ENCODE measurements at regions not wholly inside any gene's neighbourhood (a gene's known extent, or its start where the extent isn't known, plus 50 kb on each side); places are given as distances from the start of the nearest gene placed in this dataset.
"Not testable (repeated sequence)": the region's sequence is repeated elsewhere in the genome, so short reads cannot be mapped to it uniquely, and the experiment has no call there.

GRCh38 chrX:140447150-140447549, 57.7 kb downstream of the SOX3 start:
- no peak for DNase-seq (ENCODE audit: low read depth in 2 of 2)

DNA sequence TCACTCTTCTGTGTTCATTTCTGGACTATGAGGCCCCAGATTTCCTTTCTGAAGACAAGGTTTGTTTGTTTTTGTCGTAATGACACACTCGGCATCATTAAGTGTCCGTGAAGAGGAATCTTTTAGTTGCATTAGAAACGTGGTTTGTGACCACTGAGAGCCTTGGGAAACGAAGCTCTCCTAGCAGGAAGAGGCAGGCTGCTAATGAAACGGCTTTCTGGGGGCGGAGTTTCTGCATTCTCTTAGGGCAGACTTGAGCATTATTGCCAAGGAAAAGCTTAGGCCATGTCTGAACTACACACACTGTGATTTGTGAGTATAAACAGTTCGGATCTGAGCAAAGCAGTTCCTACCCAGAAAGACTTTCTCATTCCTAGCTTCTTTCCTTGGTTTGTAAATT, 64.0 kb downstream of the SOX3 start:
- no peak for DNase-seq (ENCODE audit: low read depth in 2 of 2)

DNA sequence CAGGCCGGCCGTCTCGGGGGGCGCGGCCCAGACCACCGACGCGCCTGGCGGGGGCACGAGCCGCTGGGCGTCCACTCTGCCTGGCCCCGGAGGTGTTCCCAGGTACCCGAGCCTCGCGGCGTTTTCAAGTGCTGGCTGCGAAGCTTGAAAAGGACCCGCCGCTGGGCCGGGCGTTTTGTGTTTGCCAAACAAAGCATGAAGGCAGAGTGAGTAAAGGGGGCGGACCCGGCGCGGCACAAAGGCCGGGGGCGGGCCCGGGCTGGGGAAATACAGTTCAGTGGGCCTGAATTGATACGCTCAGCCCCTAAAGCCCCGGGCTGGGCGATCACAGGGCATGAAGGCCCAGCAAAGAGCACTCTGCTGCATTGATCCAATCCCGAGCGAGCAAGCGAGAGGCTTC, 65.4 kb downstream of the SOX3 start:
- DNase-seq (ENCODE audit: low read depth in 2 of 2), result no peak

DNA sequence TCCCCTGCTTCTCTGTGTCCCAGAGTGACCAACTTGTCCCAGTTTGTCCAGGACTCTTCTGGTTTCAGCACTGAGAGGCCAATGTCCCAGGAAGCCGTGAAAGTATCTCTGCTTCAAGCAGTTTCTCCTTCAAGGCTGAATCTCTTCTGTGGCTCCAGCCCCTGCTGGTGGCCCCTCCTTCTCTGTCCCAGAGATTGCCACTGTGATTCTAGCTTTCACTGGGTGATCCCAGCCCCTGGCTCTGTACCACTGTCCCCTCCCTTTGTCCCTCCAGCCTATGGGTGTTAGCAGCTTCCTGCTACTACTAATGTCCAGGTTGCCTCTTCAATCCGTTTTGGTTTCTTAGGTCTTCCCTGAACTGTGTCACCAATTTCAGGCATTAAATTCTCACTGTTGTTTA, 70.5 kb downstream of the SOX3 start:
- no peak for DNase-seq (ENCODE audit: low read depth in 2 of 2)

DNA sequence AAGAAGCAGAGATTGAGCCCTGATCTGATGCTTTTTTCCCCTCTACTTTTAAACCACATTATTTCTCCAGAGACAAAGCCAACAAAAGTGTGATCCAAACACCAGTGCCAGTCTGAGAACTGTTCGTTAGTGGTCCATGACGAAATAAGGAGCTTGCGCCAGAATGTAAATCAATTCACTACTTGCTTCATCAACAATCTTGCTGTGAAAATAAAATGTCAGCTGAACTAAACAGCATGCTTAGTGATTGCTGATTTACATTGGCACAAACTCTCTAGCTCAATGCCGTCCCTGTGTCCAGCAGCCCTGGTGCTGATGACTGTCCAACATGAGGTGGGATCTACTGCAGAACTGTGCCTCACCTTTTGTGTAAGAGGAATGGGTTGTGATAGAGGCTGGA, 71.3 kb downstream of the SOX3 start:
- DNase-seq (ENCODE audit: low read depth in 2 of 2), result no peak

DNA sequence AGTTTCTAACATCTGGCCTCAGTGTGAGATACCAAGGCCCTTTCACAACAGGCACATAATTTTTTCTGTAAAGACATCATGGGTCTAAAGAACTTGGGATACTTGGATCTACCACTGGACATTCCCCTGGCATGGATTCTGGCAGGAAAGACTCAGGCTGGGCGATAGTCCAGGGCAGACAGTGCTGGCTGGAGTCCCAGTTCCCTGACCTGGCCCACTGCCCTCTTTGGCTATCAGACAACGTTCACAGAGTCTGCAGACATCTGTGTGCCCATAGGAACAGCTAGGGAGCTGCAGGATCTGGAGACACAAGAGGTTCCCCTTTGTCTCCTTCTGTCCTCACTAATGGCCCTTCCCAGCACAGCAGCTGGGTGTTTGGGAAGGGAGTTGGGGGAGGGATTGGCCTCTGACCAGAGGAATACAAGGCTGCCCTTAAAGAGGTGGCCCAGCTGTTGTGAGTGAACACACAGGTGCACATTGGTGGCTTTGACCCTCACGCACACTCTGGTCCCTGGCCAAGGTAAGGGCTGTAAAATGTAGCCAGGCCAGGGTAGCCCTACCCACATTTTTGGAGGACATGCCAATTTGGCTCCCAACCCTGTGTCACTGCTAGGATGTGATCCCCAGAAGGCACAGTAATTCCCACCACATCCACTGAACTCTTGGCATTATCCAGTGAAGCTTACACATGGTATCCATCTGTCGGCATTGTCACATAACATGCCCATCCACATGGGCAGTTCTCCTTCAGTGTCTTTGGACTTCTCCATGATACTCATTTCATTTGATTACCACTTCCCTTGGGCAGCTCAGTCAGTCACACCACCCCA, 72.3 kb downstream of the SOX3 start:
- DNase-seq (ENCODE audit: low read depth in 2 of 2), result no peak

DNA sequence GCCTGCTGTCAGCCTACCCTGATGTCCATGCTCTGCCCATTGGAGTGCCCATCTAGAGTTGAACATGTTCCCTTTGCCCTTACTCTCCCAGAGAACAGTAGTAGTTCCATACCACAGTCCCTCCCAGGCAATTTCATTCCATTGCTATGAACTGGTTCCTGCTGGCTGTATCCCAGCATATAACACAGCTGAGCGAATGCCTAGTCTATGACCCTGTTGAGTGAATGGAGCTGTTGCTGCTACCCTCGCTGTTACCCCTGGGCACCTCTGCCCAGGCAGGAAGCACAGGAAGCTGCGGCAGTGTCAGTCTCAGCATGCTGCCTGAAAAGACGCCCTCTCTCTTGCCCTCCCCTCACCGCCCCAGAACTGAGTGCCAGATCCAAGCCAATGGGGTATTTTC, 73.3 kb downstream of the SOX3 start:
- DNase-seq (ENCODE audit: low read depth in 2 of 2), result no peak

GRCh38 chrX:140425712-140426395, 79.0 kb downstream of the SOX3 start:
- DNase-seq (ENCODE audit: low read depth in 2 of 2), result no peak

DNA sequence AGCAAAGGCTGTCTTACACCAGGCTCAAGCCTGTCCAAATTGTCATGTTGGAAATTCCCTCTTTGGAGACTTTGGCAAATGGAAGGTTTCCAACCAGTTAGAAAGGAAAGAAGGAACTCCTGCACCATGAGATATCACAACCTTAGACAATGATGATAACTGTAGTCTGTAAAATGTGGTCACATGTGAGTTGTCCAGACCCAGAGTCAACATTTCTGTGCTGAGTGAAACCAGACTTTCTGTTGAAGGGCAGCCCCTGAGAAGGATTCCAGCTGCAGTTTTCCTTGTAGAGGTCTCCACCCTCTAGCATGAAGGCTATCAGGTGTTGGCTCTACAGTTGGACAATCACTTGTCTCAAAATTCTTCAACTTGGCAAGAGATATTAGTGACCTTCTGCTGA, 82.4 kb downstream of the SOX3 start:
- no peak for DNase-seq (ENCODE audit: low read depth in 2 of 2)

- not testable (repeated sequence) for DNase-seq (ENCODE audit: low read depth in 2 of 2)
Measured at GRCh38 chrX:140402131-140402530, 102.7 kb downstream of the SOX3 start.

- DNase-seq (ENCODE audit: low read depth in 2 of 2), result not testable (repeated sequence)
Measured at GRCh38 chrX:140396326-140396725, 108.5 kb downstream of the SOX3 start.

DNA sequence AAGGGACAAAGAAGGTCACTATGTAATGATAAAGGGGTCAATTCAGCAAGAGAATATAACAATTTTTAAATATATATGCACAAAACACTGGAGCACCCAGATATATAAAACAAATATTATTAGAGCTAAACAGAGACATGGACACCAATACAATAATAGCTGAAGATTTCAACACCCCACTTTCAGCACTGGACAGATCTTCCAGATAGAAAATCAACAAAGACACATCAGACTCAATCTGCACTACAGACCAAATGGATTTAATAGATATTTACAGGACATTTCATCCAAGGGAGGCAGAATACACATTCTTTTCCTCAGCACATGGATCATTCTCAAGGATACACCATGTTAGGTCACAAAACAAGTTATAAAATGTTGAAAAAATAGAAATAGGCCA, 111.4 kb downstream of the SOX3 start:
- DNase-seq (ENCODE audit: low read depth in 2 of 2), result no peak

GRCh38 chrX:140391313-140391712, 113.6 kb downstream of the SOX3 start:
- no peak for DNase-seq (ENCODE audit: low read depth in 2 of 2)

GRCh38 chrX:140389331-140389730, 115.5 kb downstream of the SOX3 start:
- DNase-seq (ENCODE audit: low read depth in 2 of 2), result no peak

DNA sequence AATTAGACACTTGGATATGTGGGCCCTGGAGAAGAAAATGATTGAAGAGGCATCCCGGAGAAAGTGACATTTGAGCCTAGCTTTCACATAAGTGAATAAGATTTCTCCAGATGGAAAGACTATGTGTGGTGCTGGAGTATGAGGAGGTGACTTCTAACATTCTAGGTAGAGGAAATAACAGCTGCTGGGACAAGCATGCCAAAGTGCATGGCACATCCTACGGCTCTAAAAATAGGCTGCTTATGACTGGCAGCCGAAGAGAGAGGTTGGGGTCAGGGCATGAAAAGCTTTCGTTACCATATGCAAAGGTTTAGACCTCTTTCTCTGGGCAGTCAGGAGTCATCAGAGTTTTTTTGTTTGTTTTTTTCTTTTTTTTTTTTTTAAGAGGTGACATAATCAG, 142.0 kb downstream of the SOX3 start:
- DNase-seq (ENCODE audit: low read depth in 2 of 2), result no peak

- DNase-seq (ENCODE audit: low read depth in 2 of 2), result no peak
Measured at GRCh38 chrX:140360924-140361323, 143.9 kb downstream of the SOX3 start.

DNA sequence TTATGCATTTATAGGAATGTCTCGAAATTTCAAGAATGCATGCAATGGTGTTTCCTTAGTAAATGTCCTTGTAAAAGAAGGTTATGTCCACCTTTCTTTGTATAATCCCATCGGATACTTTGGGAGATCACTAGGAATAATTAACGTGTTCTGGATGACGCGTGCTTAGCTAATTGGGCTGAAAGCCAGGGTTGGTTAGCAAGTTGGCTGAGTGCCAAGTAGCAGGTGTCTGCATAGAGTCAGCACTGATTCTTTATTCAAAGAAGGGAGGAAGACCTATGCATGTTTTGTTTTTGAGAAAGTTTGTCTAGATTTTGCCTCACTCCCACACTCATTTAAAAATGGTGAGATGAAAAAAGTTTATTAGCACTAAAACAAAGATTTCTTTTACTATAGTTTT, 144.6 kb downstream of the SOX3 start:
- DNase-seq (ENCODE audit: low read depth in 2 of 2), result no peak

- DNase-seq (ENCODE audit: low read depth in 2 of 2), result no peak
Measured at GRCh38 chrX:140355922-140356321, 148.9 kb downstream of the SOX3 start.

- DNase-seq (ENCODE audit: low read depth in 2 of 2), result no peak
Measured at GRCh38 chrX:140355429-140355828, 149.4 kb downstream of the SOX3 start.

DNA sequence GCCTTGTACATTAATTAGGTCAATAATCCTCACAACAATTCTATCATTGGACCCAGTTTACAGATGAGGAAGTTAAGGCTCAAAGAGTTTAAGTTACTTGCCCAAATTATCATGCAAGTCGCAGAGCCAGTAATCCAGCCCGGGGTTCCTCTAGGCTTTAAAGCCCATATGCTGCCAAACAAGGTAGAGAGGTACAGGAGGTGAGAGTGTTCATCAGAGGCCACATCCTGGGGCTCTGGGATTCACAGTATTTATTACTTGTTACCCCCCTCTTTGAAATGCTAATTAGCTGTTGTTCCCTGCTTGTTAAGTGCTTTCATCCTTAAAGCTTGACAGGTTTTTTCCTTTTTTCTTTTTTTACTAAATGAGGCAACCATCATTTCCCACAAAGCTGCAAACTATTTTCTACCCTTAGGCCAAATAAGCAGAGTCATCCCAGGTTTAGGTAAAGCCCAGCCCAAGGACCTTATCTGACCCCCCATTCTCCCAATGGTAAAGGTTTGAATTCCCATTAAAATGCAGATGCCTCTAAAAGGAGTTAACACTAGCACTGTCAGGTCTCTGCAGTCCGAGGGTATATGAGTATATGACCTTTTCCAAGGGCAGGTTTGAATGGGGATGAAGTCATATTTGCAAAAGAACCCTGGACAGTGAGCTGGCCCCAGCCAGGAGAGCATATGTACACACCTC, 150.3 kb downstream of the SOX3 start:
- no peak for DNase-seq (ENCODE audit: low read depth in 2 of 2)

DNA sequence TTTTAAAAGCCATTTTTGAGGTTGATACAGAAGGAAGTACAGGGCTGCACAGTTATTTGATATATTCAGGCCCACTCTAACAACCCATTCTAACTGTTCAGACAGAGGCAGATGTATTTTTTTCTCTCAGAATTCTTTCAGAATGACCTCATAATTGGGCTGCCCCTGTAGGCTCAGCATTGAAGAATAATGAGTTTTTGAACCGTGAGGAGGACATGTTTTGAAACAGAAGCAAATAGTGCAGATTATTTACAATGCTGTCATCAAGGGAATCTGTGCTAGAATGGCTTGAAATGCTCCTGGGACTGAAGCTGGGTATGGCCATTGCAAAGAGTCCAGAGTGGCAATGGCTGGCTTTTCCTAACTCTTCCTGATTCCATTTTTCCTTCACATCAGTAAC, 158.1 kb downstream of the SOX3 start:
- DNase-seq (ENCODE audit: low read depth in 2 of 2), result no peak

- no peak for DNase-seq (ENCODE audit: low read depth in 2 of 2)
Measured at GRCh38 chrX:140343226-140343868, 161.5 kb downstream of the SOX3 start.
